ENCODE measurements at regions not wholly inside any gene's neighbourhood (a gene's known extent, or its start where the extent isn't known, plus 50 kb on each side); places are given as distances from the start of the nearest gene placed in this dataset.

DNA sequence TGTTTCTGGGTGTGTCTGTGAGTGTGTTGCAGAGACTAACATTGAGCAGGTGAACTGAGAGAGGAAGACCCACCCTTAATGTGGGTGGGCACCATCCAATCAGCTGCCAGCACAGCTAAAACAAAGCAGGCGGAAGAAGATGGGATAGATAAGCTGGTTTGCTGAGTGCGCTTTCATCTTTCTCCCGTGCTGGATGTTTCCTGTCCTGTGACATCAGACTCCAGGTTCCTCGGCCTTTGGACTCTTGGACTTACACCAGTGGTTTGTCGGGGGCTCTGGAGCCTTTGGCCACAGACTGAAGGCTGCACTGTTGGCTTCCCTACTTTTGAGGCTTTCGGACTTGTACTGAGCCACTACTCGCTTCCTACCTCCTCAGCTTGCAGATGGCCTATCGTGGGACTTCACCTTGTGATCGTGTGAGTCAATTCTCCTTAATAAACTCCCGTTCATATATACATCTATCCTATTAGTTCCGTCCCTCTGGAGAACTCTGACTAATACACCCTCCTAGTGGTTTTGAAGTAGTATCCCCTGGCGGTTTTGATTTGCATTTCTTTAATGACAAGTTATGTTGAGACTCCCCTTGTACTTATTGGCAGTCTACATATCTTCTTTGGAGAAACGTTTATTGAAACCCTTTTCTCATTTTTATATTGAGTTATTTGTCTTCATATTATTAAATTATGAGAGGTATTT lies 546.6 kb upstream of the TMPRSS15 start:
- H3K4me3 ChIP-seq (ENCODE audit: low read length in 2 of 2) = no peak overlapping the region
- H3K4me2 ChIP-seq (ENCODE audit: insufficient read depth, low read length, poor library complexity, severe bottlenecking) = no peak overlapping the region
- no peaks in the 10 kb centered on the region for H3K9me3 ChIP-seq (replicated peaks in 1 of 2; ENCODE audit: control insufficient read depth in 2 of 2, insufficient read depth in 1 of 2, low read depth in 1 of 2, low read length in 2 of 2)
- no peak overlapping the region for H3K27ac ChIP-seq (replicated peaks; ENCODE audit: low read length)
- no peak overlapping the region for H2AFZ ChIP-seq (ENCODE audit: low read length)
- no peak for DNase-seq (ENCODE audit: low spot score)
- no peak overlapping the region for H3K4ac ChIP-seq (ENCODE audit: low read length)
- WGBS, 2 donors (ENCODE audit: extremely low coverage in 2 of 2, insufficient read length in 2 of 2, insufficient replicate concordance in 1 of 2) = no CpG with 5 or more reads among the region's 13 CpGs
- H3K79me1 ChIP-seq (ENCODE audit: low read depth, low read length) = no peaks in the 10 kb centered on the region
- no peak overlapping the region for H3K9ac ChIP-seq (ENCODE audit: low read depth, low read length, poor library complexity)
- no peaks in the 10 kb centered on the region for H3K36me3 ChIP-seq (replicated peaks in 1 of 2; ENCODE audit: control insufficient read depth in 2 of 2, insufficient read depth in 2 of 2, low read length in 2 of 2)
- H3K27me3 ChIP-seq (ENCODE audit: control insufficient read depth in 3 of 3, insufficient read depth in 3 of 3, low read depth in 1 of 3, low read length in 3 of 3) = no peaks in the 10 kb centered on the region
- H3K14ac ChIP-seq (ENCODE audit: low read length) = no peak overlapping the region
- H2AK5ac ChIP-seq (ENCODE audit: low read depth, low read length) = no peak overlapping the region
- H2BK15ac ChIP-seq (ENCODE audit: low read length) = no peak overlapping the region
- no peak overlapping the region for H2BK12ac ChIP-seq (ENCODE audit: low read length)
- no peak overlapping the region for H4K91ac ChIP-seq (ENCODE audit: low read depth, low read length, poor library complexity)
- no peak overlapping the region for H3K18ac ChIP-seq (ENCODE audit: low read length)
- H2BK120ac ChIP-seq (ENCODE audit: low read depth, low read length) = no peak overlapping the region
- H3K23ac ChIP-seq (ENCODE audit: low read depth, low read length, poor library complexity) = no peak overlapping the region
- H4K8ac ChIP-seq (ENCODE audit: low read depth, low read length) = no peak overlapping the region
- H3K4me1 ChIP-seq (ENCODE audit: control insufficient read depth in 2 of 2, insufficient read depth in 1 of 2, low read depth in 1 of 2, low read length in 2 of 2) = peaks cover 0 to 1% of the 10 kb centered on the region in 2 donors
- H2BK5ac ChIP-seq (ENCODE audit: low read length) = no peak overlapping the region

DNA sequence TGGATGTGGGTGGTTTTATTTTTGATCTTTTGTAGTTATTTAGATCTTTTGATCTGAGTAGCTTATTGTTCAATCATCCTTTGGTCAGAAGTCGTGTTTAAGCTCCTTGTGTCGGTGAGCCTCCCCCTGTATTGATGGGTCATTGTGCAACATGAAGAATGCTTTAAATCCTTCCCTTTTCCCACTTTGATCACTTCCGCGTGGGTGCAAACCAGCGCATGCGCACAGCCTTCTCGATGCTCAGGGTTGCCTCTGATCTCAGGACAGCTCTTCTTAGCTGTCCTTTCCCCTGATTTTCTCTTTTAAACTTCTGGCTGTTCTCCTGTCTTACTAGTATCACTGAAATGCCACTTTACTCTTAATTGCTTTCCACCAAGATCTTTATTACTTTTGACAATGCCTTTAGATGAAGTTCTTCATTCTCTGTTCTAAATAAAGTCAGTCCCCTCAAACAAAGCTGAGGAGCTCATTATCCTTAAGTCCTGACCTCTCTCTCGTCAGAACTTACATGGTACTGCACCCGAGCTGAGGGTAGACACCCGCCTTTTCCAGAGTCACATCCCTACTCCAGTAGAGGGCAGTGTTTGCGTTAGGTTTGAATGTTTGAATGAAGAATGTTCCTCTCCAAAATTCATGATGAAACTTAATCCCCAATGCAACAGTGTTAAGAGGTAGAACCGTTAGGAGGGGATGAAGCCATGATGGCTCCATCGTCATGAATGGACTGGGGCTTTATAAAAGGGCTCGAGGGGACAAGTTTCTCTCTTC lies 547.9 kb upstream of the TMPRSS15 start:
- no peaks in the 10 kb centered on the region for H3K27me3 ChIP-seq (ENCODE audit: control insufficient read depth in 3 of 3, insufficient read depth in 3 of 3, low read depth in 1 of 3, low read length in 3 of 3)
- H3K36me3 ChIP-seq (replicated peaks in 1 of 2; ENCODE audit: control insufficient read depth in 2 of 2, insufficient read depth in 2 of 2, low read length in 2 of 2) = no peaks in the 10 kb centered on the region
- no peak overlapping the region for H3K9ac ChIP-seq (ENCODE audit: low read depth, low read length, poor library complexity)
- no peak overlapping the region for H3K4ac ChIP-seq (ENCODE audit: low read length)
- no peak overlapping the region for H2AK5ac ChIP-seq (ENCODE audit: low read depth, low read length)
- H3K4me3 ChIP-seq (ENCODE audit: low read length in 2 of 2) = no peak overlapping the region
- no CpG with 5 or more reads among the region's 14 CpGs for WGBS, 2 donors (ENCODE audit: extremely low coverage in 2 of 2, insufficient read length in 2 of 2, insufficient replicate concordance in 1 of 2)
- peaks cover 0 to 1% of the 10 kb centered on the region in 2 donors for H3K4me1 ChIP-seq (ENCODE audit: control insufficient read depth in 2 of 2, insufficient read depth in 1 of 2, low read depth in 1 of 2, low read length in 2 of 2)
- H2BK120ac ChIP-seq (ENCODE audit: low read depth, low read length) = no peak overlapping the region
- H2BK12ac ChIP-seq (ENCODE audit: low read length) = no peak overlapping the region
- no peaks in the 10 kb centered on the region for H3K79me1 ChIP-seq (ENCODE audit: low read depth, low read length)
- H3K4me2 ChIP-seq (ENCODE audit: insufficient read depth, low read length, poor library complexity, severe bottlenecking) = no peak overlapping the region
- no peaks in the 10 kb centered on the region for H3K9me3 ChIP-seq (replicated peaks in 1 of 2; ENCODE audit: control insufficient read depth in 2 of 2, insufficient read depth in 1 of 2, low read depth in 1 of 2, low read length in 2 of 2)
- no peak overlapping the region for H4K91ac ChIP-seq (ENCODE audit: low read depth, low read length, poor library complexity)
- DNase-seq (ENCODE audit: low spot score) = peak; percentile 51
- H2AFZ ChIP-seq (ENCODE audit: low read length) = peak overlapping the region; percentile 49
- H2BK5ac ChIP-seq (ENCODE audit: low read length) = no peak overlapping the region
- no peak overlapping the region for H3K27ac ChIP-seq (replicated peaks; ENCODE audit: low read length)
- no peak overlapping the region for H4K8ac ChIP-seq (ENCODE audit: low read depth, low read length)
- H2BK15ac ChIP-seq (ENCODE audit: low read length) = no peak overlapping the region
- H3K18ac ChIP-seq (ENCODE audit: low read length) = no peak overlapping the region
- H3K23ac ChIP-seq (ENCODE audit: low read depth, low read length, poor library complexity) = no peak overlapping the region
- no peak overlapping the region for H3K14ac ChIP-seq (ENCODE audit: low read length)

- H3K79me1 ChIP-seq (ENCODE audit: low read depth, low read length) = no peaks in the 10 kb centered on the region
- no peak overlapping the region for H3K18ac ChIP-seq (ENCODE audit: low read length)
- no peak overlapping the region for H3K27ac ChIP-seq (replicated peaks; ENCODE audit: low read length)
- no peak overlapping the region for H3K4me2 ChIP-seq (ENCODE audit: insufficient read depth, low read length, poor library complexity, severe bottlenecking)
- H3K27me3 ChIP-seq (ENCODE audit: control insufficient read depth in 3 of 3, insufficient read depth in 3 of 3, low read depth in 1 of 3, low read length in 3 of 3) = no peaks in the 10 kb centered on the region
- H2BK120ac ChIP-seq (ENCODE audit: low read depth, low read length) = no peak overlapping the region
- H4K8ac ChIP-seq (ENCODE audit: low read depth, low read length) = no peak overlapping the region
- no peak overlapping the region for H2BK5ac ChIP-seq (ENCODE audit: low read length)
- no peak overlapping the region for H2AK5ac ChIP-seq (ENCODE audit: low read depth, low read length)
- no peak overlapping the region for H3K4ac ChIP-seq (ENCODE audit: low read length)
- no peak for DNase-seq (ENCODE audit: low spot score)
- no peaks in the 10 kb centered on the region for H3K9me3 ChIP-seq (replicated peaks in 1 of 2; ENCODE audit: control insufficient read depth in 2 of 2, insufficient read depth in 1 of 2, low read depth in 1 of 2, low read length in 2 of 2)
- no peak overlapping the region for H2BK15ac ChIP-seq (ENCODE audit: low read length)
- no peak overlapping the region for H3K23ac ChIP-seq (ENCODE audit: low read depth, low read length, poor library complexity)
- peak overlapping the region; percentile 59 for H2AFZ ChIP-seq (ENCODE audit: low read length)
- peaks cover 0 to 1% of the 10 kb centered on the region in 2 donors for H3K4me1 ChIP-seq (ENCODE audit: control insufficient read depth in 2 of 2, insufficient read depth in 1 of 2, low read depth in 1 of 2, low read length in 2 of 2)
- no peak overlapping the region for H3K9ac ChIP-seq (ENCODE audit: low read depth, low read length, poor library complexity)
- no peaks in the 10 kb centered on the region for H3K36me3 ChIP-seq (replicated peaks in 1 of 2; ENCODE audit: control insufficient read depth in 2 of 2, insufficient read depth in 2 of 2, low read length in 2 of 2)
- no peak overlapping the region for H4K91ac ChIP-seq (ENCODE audit: low read depth, low read length, poor library complexity)
- H2BK12ac ChIP-seq (ENCODE audit: low read length) = no peak overlapping the region
- no peak overlapping the region for H3K4me3 ChIP-seq (ENCODE audit: low read length in 2 of 2)
- H3K14ac ChIP-seq (ENCODE audit: low read length) = no peak overlapping the region
Observed at GRCh38 chr21:18954441-18954844, 550.9 kb upstream of the TMPRSS15 start.

DNA sequence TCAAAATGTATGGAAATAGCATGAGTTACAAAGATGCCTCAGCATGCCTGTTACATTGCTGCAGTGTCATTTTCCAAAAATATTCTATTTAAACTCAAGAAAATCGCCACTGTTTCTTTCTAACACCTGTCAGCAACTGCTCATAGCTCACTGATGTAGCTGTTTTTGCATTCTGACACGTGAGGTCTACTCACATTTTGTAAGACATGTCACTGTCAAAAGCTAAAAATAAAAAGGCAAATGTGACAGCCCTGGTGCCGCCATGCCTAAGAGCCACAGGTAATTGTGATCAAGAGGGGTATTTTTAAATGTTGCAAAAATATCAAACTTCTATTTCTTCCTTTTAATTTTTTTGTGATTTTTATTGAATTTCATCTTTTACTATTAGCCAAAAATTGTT lies 556.2 kb upstream of the TMPRSS15 start:
- H3K4ac ChIP-seq (ENCODE audit: low read length) = no peak overlapping the region
- H3K9ac ChIP-seq (ENCODE audit: low read depth, low read length, poor library complexity) = no peak overlapping the region
- DNase-seq (ENCODE audit: low spot score) = no peak
- H2BK15ac ChIP-seq (ENCODE audit: low read length) = no peak overlapping the region
- H3K4me3 ChIP-seq (ENCODE audit: low read length in 2 of 2) = no peak overlapping the region
- H3K4me2 ChIP-seq (ENCODE audit: insufficient read depth, low read length, poor library complexity, severe bottlenecking) = no peak overlapping the region
- no peak overlapping the region for H3K14ac ChIP-seq (ENCODE audit: low read length)
- no peak overlapping the region for H2BK5ac ChIP-seq (ENCODE audit: low read length)
- no peak overlapping the region for H4K91ac ChIP-seq (ENCODE audit: low read depth, low read length, poor library complexity)
- no peaks in the 10 kb centered on the region for H3K4me1 ChIP-seq (ENCODE audit: control insufficient read depth in 2 of 2, insufficient read depth in 1 of 2, low read depth in 1 of 2, low read length in 2 of 2)
- no peaks in the 10 kb centered on the region for H3K36me3 ChIP-seq (replicated peaks in 1 of 2; ENCODE audit: control insufficient read depth in 2 of 2, insufficient read depth in 2 of 2, low read length in 2 of 2)
- H3K27me3 ChIP-seq (ENCODE audit: control insufficient read depth in 3 of 3, insufficient read depth in 3 of 3, low read depth in 1 of 3, low read length in 3 of 3) = no peaks in the 10 kb centered on the region
- H2AK5ac ChIP-seq (ENCODE audit: low read depth, low read length) = no peak overlapping the region
- H3K23ac ChIP-seq (ENCODE audit: low read depth, low read length, poor library complexity) = no peak overlapping the region
- H2BK12ac ChIP-seq (ENCODE audit: low read length) = no peak overlapping the region
- no peak overlapping the region for H2AFZ ChIP-seq (ENCODE audit: low read length)
- no peaks in the 10 kb centered on the region for H3K9me3 ChIP-seq (replicated peaks in 1 of 2; ENCODE audit: control insufficient read depth in 2 of 2, insufficient read depth in 1 of 2, low read depth in 1 of 2, low read length in 2 of 2)
- H3K27ac ChIP-seq (replicated peaks; ENCODE audit: low read length) = no peak overlapping the region
- no peak overlapping the region for H3K18ac ChIP-seq (ENCODE audit: low read length)
- no peaks in the 10 kb centered on the region for H3K79me1 ChIP-seq (ENCODE audit: low read depth, low read length)
- no CpG with 5 or more reads among the region's 3 CpGs for WGBS, 2 donors (ENCODE audit: extremely low coverage in 2 of 2, insufficient read length in 2 of 2, insufficient replicate concordance in 1 of 2)
- no peak overlapping the region for H2BK120ac ChIP-seq (ENCODE audit: low read depth, low read length)
- no peak overlapping the region for H4K8ac ChIP-seq (ENCODE audit: low read depth, low read length)

Data from neuronal stem cell (in vitro differentiated cells).